Epidermal melanocyte (primary cell): ENCODE measurements at regions not wholly inside any gene's neighbourhood (a gene's known extent, or its start where the extent isn't known, plus 50 kb on each side); places are given as distances from the start of the nearest gene placed in this dataset.

Experiments used
- DNase-seq: peaks from one replicate; pipeline ENCODE4 v3.0.0; 2011; ENCODE audit warnings: low spot score; ENCODE audit not compliant: insufficient read length

DNA sequence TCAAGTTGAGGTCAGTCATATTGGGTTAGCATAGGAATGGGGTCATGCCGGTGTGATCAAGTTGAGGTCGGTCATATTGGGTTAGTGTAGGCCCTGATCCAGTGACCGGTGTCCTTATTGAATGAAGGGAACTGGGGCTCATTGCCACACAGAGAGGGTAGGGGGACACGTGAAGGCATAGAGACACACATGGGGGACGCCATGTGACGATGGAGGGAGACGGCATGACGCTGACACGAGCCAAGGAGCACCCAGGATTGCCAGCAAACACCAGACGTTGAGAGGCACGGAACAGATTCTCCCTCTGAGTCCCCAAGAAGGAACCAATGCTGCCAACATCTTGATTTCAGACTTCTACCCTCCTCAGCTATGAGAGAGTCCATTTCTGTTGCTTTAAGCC, 136.9 kb upstream of the ZBTB40 start:
- DNase-seq, result no peak

- DNase-seq, result no peak
Measured at GRCh38 chr1:22315315-22316078, 136.2 kb upstream of the ZBTB40 start.

- no peak for DNase-seq
Measured at GRCh38 chr1:22317231-22317919, 134.3 kb upstream of the ZBTB40 start.

DNA sequence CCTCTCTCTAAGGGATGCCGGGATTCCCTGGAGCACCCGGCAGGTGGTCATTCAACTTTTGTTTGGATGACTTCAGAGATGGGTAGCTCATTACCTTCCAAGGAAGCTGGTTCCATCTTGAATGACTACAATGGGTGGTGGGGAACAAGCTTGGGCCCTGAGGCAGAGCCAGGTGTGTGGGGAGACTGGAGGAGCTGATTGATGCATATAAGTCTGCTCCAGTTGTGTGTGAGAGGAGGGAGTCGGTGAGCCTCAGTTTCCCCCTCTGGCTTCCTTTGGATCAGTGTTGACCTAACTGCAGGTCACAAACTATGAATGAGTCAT, 133.8 kb upstream of the ZBTB40 start:
- no peak for DNase-seq

GRCh38 chr1:22318279-22318981, 133.2 kb upstream of the ZBTB40 start:
- DNase-seq, result no peak

DNA sequence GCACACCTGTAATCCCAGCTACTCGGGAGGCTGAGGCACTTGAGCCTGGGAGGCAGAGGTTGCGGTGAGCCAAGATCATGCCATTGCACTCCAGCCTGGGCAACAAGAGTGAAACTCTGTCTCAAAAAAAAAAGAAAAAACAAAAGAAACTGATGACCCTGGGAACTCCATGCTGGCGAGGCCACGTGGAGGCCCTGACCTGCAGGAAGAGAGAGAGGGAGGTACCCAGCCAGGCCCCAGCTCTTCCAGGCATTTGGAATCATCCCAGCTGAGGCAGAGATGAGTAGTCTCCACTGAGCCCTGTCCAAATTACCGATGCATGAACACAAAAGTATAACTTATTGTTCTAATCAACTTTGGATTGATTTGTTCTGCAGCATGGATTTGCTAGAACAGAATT, 132.0 kb upstream of the ZBTB40 start:
- DNase-seq, result no peak

- no peak for DNase-seq
Measured at GRCh38 chr1:22320587-22321344, 130.9 kb upstream of the ZBTB40 start.

DNA sequence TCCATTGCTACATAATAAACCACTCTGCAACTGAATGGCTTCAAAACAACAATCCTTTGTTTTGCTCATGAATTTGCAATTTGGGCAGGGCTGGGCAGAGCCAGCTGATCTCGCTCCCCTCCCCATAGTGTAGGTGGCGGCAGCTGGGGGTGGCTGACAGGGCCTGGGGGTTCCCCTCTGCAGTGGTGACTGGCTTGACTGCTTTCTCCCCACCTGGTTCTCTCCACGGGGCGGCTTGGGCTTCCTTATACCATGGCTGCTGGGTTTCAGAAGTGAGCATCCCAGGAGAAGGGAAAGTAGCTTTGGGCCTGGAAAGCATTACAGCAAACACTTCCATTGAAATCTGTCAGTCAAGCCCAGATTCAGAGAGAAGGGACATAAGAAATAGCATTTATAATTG, 129.7 kb upstream of the ZBTB40 start:
- no peak for DNase-seq

DNA sequence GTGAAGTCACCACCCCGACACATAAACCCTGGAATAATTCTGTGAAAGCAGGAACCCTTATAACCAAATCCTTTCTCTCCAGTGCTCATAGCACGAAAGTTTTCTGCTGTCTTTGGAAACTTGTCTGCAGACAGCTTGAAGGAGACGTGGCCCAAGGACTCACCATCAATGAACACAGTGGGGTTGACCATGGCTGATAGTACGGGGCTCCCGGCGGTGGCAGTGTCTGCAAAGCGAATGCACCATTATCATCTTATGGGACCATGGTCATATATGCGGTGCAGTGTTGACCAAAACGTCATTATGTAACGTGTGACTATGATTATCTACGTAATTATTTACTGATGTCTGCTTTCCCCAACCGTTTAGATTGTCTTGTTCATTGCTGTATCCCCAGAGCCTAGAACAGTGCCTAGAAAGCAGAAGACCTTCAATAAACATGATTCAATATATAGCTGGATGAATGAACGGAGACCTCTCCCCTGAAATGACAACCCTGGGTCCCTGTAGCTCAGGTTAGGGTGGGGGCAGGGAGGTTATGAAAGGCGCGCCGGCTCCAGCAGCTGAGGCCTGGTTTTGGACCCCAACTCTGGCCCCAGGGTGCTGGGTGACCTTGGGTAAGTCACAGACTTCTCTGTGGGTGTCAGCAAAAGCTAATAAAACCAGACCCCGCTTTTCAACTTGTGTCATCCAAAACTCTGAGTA, 128.4 kb upstream of the ZBTB40 start:
- no peak for DNase-seq

GRCh38 chr1:22323846-22324504, 127.7 kb upstream of the ZBTB40 start:
- DNase-seq, result no peak

GRCh38 chr1:22325531-22326371, 125.9 kb upstream of the ZBTB40 start:
- DNase-seq, result no peak

GRCh38 chr1:22326372-22326915, 125.2 kb upstream of the ZBTB40 start:
- no peak for DNase-seq

DNA sequence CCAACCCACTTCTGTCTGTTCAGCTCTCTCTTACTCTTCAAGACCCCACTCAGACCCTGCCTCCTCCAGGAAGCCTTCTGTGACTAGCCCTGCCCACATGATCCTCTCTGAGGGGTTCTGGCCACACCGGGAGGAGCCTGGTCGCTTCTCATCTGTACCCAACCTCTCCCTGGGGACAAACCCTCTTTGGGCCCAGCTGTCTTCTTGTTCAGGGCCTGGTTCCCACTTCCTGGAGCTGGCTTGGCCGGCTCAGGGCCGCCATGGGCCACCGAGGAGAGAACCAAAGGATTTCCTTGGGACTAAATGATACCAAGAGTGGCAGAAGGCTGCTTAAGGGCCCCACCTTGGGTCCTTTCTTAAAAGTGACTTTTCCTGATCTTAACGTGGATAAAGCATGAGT, 124.7 kb upstream of the ZBTB40 start:
- DNase-seq, result no peak

GRCh38 chr1:22327411-22327810, 124.2 kb upstream of the ZBTB40 start:
- DNase-seq, result no peak

DNA sequence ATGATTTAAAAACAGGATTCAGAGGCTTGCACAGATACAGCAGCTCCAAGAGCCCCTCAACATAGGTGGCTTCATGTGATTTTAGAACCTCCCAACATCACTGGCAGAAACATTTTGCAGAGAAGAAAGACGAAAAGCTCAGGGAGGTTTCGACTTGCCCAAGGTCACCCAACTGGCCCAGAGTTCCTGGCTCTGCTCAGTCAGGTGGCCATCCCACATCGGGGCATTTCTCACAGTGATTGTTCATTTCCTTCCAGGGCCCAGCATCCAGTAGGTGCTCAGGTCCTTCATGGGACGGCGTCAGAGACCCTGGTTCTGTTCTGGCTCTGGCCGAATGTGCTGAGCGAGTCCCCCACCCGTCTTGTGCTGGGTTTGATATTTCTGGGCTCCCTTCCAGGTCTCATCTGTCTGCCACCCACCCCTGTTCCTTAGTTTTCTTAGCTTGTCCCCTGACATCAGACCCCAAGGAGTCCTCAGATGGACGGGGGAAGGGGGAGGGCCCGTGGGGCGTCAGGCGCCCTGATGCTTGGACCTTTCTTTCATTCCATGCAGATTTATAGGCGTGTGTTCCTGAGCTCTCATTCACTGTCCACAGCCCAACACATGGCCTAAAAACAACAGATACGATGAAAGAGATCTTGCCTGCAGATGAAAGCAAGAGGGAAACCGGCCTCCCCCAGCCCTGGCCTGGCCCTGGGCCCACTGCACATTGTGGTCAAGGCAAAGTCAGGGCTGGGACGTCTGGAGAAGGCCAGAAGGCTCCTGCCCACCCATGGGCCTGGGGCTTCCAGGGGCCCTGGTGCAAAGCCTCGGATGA, 123.1 kb upstream of the ZBTB40 start:
- DNase-seq, result no peak

DNA sequence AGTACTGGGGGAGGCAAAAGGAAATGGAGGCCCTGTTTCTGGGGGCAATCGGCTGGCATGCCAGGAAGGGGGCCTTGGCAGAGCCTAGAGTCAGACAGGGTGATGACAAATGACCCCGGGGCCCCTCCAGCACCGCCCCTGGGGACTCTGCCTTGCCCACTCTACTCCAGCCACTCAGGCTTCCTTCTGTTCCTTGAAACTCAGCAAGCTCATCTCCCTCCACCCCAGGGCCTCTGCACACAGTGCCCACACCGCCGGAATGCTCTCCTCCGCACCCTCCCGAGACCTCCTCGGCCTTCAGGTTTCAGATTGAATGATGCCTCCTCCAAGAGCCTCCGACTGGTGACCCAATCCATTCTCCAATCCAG, 122.5 kb upstream of the ZBTB40 start:
- no peak for DNase-seq

DNA sequence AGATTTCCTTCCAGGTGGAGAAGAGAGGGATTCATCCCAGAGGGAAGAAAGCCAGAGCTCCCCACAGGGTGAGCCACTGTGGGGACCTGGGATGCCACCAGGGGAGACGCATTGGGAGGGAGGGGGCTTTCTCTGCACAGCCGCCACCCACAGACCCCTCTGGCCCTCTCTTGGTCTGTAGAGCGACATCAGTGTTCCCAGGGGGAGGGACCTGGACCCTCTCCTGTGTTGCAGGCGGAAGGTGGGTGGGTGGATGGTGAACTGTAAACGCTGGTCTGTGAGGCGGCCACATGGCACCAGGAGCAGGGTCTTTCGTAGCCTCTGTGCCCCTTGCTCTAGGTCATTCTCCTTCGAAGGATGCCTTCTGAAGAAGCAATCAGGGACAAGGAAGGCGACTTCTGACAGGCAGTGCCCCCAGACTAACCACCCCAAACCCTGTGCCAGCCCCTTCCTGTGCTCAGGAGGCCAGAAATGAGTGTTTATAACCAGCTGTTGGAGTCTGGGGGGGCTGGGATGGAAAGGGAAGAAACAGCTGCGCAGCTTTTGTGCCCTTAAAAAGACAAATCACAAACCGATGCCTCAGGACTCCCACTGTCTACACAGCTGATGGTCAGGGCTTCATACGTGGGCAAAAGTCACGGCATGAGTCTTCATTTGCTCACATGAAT, 121.4 kb upstream of the ZBTB40 start:
- DNase-seq, result no peak

DNA sequence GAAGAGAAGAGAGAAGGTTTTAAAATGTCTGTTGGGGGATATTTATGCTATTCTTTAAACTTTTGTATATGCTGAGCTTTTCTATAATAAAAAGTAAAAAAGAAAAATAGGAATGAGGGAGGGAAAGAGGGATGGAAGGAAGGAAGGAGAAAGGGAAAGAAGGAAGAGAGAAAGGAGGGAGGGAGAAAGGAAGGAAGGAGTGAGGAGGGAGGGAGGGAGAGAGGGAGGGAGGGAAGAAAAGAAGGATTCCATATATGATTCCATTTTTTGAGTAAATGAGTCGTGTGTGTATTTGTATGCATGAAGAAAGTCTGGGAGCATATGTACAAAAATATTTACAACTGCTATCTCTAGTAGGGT, 120.9 kb upstream of the ZBTB40 start:
- no peak for DNase-seq
